HG03354 (cell line): ENCODE measurements at regions not wholly inside any gene's neighbourhood (a gene's known extent, or its start where the extent isn't known, plus 50 kb on each side); places are given as distances from the start of the nearest gene placed in this dataset.

Experiments
- ATAC-seq: cut with Tn5 transposase; IDR thresholded peaks from one replicate; pipeline ENCODE4 v1.9.1; 2021; ENCODE audit warnings: mild to moderate bottlenecking; ENCODE audit not compliant: unreplicated experiment, poor library complexity, severe bottlenecking

- ATAC-seq = no peak
Measured at GRCh38 chr13:74389056-74389455, 254.9 kb upstream of the KLF12 start.

- ATAC-seq = no peak
Measured at GRCh38 chr13:74388626-74389025, 254.4 kb upstream of the KLF12 start.

- ATAC-seq = no peak
Measured at GRCh38 chr13:74372511-74372910, 238.3 kb upstream of the KLF12 start.

GRCh38 chr13:74367193-74367592, 233.0 kb upstream of the KLF12 start:
- no peak for ATAC-seq

- no peak for ATAC-seq
Measured at GRCh38 chr13:74361274-74361673, 227.1 kb upstream of the KLF12 start.

GRCh38 chr13:74346960-74347359, 212.8 kb upstream of the KLF12 start:
- ATAC-seq = no peak

GRCh38 chr13:74338341-74338740, 204.1 kb upstream of the KLF12 start:
- no peak for ATAC-seq

- no peak for ATAC-seq
Measured at GRCh38 chr13:74336546-74336945, 202.3 kb upstream of the KLF12 start.

GRCh38 chr13:74335370-74335769, 201.2 kb upstream of the KLF12 start:
- no peak for ATAC-seq

GRCh38 chr13:74329962-74330361, 195.8 kb upstream of the KLF12 start:
- ATAC-seq = no peak

- no peak for ATAC-seq
Measured at GRCh38 chr13:74325106-74325505, 190.9 kb upstream of the KLF12 start.

GRCh38 chr13:74324338-74324737, 190.1 kb upstream of the KLF12 start:
- ATAC-seq = no peak

GRCh38 chr13:74322562-74322961, 188.4 kb upstream of the KLF12 start:
- no peak for ATAC-seq

- no peak for ATAC-seq
Measured at GRCh38 chr13:74320282-74320681, 186.1 kb upstream of the KLF12 start.

- ATAC-seq = no peak
Measured at GRCh38 chr13:74316547-74316946, 182.3 kb upstream of the KLF12 start.

GRCh38 chr13:74306496-74306895, 172.3 kb upstream of the KLF12 start:
- peak; percentile 51 for ATAC-seq

- ATAC-seq = no peak
Measured at GRCh38 chr13:74305876-74306275, 171.7 kb upstream of the KLF12 start.

GRCh38 chr13:74301258-74301935, 167.2 kb upstream of the KLF12 start:
- no peak for ATAC-seq

- no peak for ATAC-seq
Measured at GRCh38 chr13:74300162-74300561, 166.0 kb upstream of the KLF12 start.

- no peak for ATAC-seq
Measured at GRCh38 chr13:74299721-74300120, 165.5 kb upstream of the KLF12 start.

- ATAC-seq = no peak
Measured at GRCh38 chr13:74298923-74299322, 164.7 kb upstream of the KLF12 start.
